Mesothelial cell of epicardium (in vitro differentiated cells): ENCODE measurements at regions not wholly inside any gene's neighbourhood (a gene's known extent, or its start where the extent isn't known, plus 50 kb on each side); places are given as distances from the start of the nearest gene placed in this dataset.
"Not testable (repeated sequence)": the region's sequence is repeated elsewhere in the genome, so short reads cannot be mapped to it uniquely, and the experiment has no call there.

ENCODE experiments used
- DNase-seq, 2 experiments: peaks; one replicate each; pipeline ENCODE4 v3.0.0; 2021; ENCODE audit warnings: low spot score in 2 of 2; ENCODE audit not compliant: unreplicated experiment in 2 of 2
- H3K27ac Mint-ChIP-seq: 2 replicates; pipeline ENCODE4 v1.8.0; 2021; ENCODE audit warnings: mixed read lengths
- H3K27me3 Mint-ChIP-seq: 2 replicates; pipeline ENCODE4 v1.8.0; 2021; ENCODE audit warnings: low read depth, mixed read lengths
- H3K36me3 Mint-ChIP-seq: 2 replicates; pipeline ENCODE4 v1.8.0; 2021; ENCODE audit warnings: mixed read lengths
- H3K4me1 Mint-ChIP-seq: 2 replicates; pipeline ENCODE4 v1.8.0; 2021; ENCODE audit warnings: mixed read lengths
- H3K4me3 Mint-ChIP-seq: 2 replicates; pipeline ENCODE4 v1.8.0; 2021; ENCODE audit warnings: mild to moderate bottlenecking, moderate library complexity, mixed read lengths
- H3K9me3 Mint-ChIP-seq: 2 replicates; pipeline ENCODE4 v1.8.0; 2021; ENCODE audit warnings: mixed read lengths
- CTCF ChIP-seq: fragments of 200-600 bp; sonication (generic); IDR thresholded peaks from one replicate; pipeline ENCODE4 v1.5.0; 2021; ENCODE audit warnings: antibody characterized with exemption; ENCODE audit not compliant: unreplicated experiment

GRCh38 chr11:134843020-134843419 is 431.0 kb upstream of the B3GAT1 start:
- H3K27me3 Mint-ChIP-seq: peaks cover 36% of the 10 kb centered on the region
- no peaks in the 10 kb centered on the region for H3K9me3 Mint-ChIP-seq
- H3K27ac Mint-ChIP-seq: no peak overlapping the region
- no peaks in the 10 kb centered on the region for H3K36me3 Mint-ChIP-seq
- peaks cover 15% of the 10 kb centered on the region for H3K4me1 Mint-ChIP-seq
- no peak overlapping the region for H3K4me3 Mint-ChIP-seq
- TF ChIP-seq CTCF: no peak
- no peak for DNase-seq

- no peak overlapping the region for H3K27ac Mint-ChIP-seq
- no peak overlapping the region for H3K4me3 Mint-ChIP-seq
- peaks cover 36% of the 10 kb centered on the region for H3K27me3 Mint-ChIP-seq
- H3K9me3 Mint-ChIP-seq: no peaks in the 10 kb centered on the region
- DNase-seq: peak in 1 of 2 experiments; percentile 17
- no peak for TF ChIP-seq CTCF
- peaks cover 13% of the 10 kb centered on the region for H3K4me1 Mint-ChIP-seq
- H3K36me3 Mint-ChIP-seq: no peaks in the 10 kb centered on the region
Observed at GRCh38 chr11:134841972-134842371, 429.9 kb upstream of the B3GAT1 start.

- no peaks in the 10 kb centered on the region for H3K9me3 Mint-ChIP-seq
- peaks cover 9% of the 10 kb centered on the region for H3K4me1 Mint-ChIP-seq
- peaks cover 36% of the 10 kb centered on the region for H3K27me3 Mint-ChIP-seq
- DNase-seq: peak in 1 of 2 experiments; percentile 25
- TF ChIP-seq CTCF: no peak
- H3K4me3 Mint-ChIP-seq: no peak overlapping the region
- no peaks in the 10 kb centered on the region for H3K36me3 Mint-ChIP-seq
- no peak overlapping the region for H3K27ac Mint-ChIP-seq
Observed at GRCh38 chr11:134841411-134841810, 429.4 kb upstream of the B3GAT1 start.

GRCh38 chr11:134840945-134841344 is 428.9 kb upstream of the B3GAT1 start:
- H3K27me3 Mint-ChIP-seq: peaks cover 36% of the 10 kb centered on the region
- no peaks in the 10 kb centered on the region for H3K36me3 Mint-ChIP-seq
- peaks cover 5% of the 10 kb centered on the region for H3K4me1 Mint-ChIP-seq
- no peak overlapping the region for H3K27ac Mint-ChIP-seq
- H3K4me3 Mint-ChIP-seq: no peak overlapping the region
- TF ChIP-seq CTCF: no peak
- no peak for DNase-seq
- H3K9me3 Mint-ChIP-seq: no peaks in the 10 kb centered on the region

GRCh38 chr11:134840165-134840564 is 428.1 kb upstream of the B3GAT1 start:
- not testable (repeated sequence) for H3K36me3 Mint-ChIP-seq, H3K27ac Mint-ChIP-seq, H3K4me1 Mint-ChIP-seq, H3K9me3 Mint-ChIP-seq, H3K4me3 Mint-ChIP-seq
- peaks cover 34% of the 10 kb centered on the region for H3K27me3 Mint-ChIP-seq
- peak in 1 of 2 experiments; percentile 17 for DNase-seq

GRCh38 chr11:134838708-134839107 is 426.7 kb upstream of the B3GAT1 start:
- no peak overlapping the region for H3K4me3 Mint-ChIP-seq
- DNase-seq: no peak
- H3K27me3 Mint-ChIP-seq: peaks cover 27% of the 10 kb centered on the region
- H3K9me3 Mint-ChIP-seq: peaks cover 8% of the 10 kb centered on the region
- H3K27ac Mint-ChIP-seq: no peak overlapping the region
- no peaks in the 10 kb centered on the region for H3K36me3 Mint-ChIP-seq
- TF ChIP-seq CTCF: no peak
- H3K4me1 Mint-ChIP-seq: no peaks in the 10 kb centered on the region
